PC-3 (cell line): ENCODE measurements at regions not wholly inside any gene's neighbourhood (a gene's known extent, or its start where the extent isn't known, plus 50 kb on each side); places are given as distances from the start of the nearest gene placed in this dataset.

ENCODE experiments used
- CTCF ChIP-seq: fragments of 300-600 bp; sonication (generic); conservative IDR thresholded peaks from 2 replicates; pipeline ENCODE4 v1.5.1; 2017; ENCODE audit warnings: antibody characterized with exemption, low read depth, mild to moderate bottlenecking, low read length
- EZH2 ChIP-seq: fragments of 300-600 bp; sonication (generic); IDR thresholded peaks from one replicate; pipeline ENCODE4 v1.6.1; 2017; ENCODE audit warnings: antibody characterized with exemption, mild to moderate bottlenecking, low read length; ENCODE audit not compliant: unreplicated experiment
- EZH2phosphoT487 ChIP-seq: fragments of 300-600 bp; sonication (generic); IDR thresholded peaks from 2 replicates; pipeline ENCODE4 v1.6.1; 2018; ENCODE audit warnings: mild to moderate bottlenecking, antibody characterized with exemption, low read length, borderline replicate concordance

- no peak for TF ChIP-seq EZH2
- TF ChIP-seq CTCF, result no peak
- no peak for TF ChIP-seq EZH2phosphoT487
Measured at GRCh38 chr7:132687981-132688383, 111.7 kb upstream of the PLXNA4 start.
